Gastrocnemius medialis (tissue), 4 donors: ENCODE measurements at regions not wholly inside any gene's neighbourhood (a gene's known extent, or its start where the extent isn't known, plus 50 kb on each side); places are given as distances from the start of the nearest gene placed in this dataset.

Experiments used
- ATAC-seq, 2 donors: fragments of 150-250 bp; one replicate each; pipeline ENCODE4 v1.9.1; 2016
- DNase-seq, 2 donors: peaks; one replicate each; pipeline ENCODE4 v3.0.0-alpha.2; 2019
- H3K27ac ChIP-seq, 4 donors: fragments of 200-600 bp; sonication (generic); 1 replicate in 1 of 4; 2 replicates in 3 of 4; pipeline ENCODE4 v1.5.1; 2016 to 2018; ENCODE audit warnings: mild to moderate bottlenecking in 2 of 4, moderate library complexity in 1 of 4
- H3K27me3 ChIP-seq, 3 donors: fragments of 200-600 bp; sonication (generic) in 2 of 3; 1 replicate in 1 of 3; 2 replicates in 2 of 3; pipeline versions ENCODE4 v1.5.1 to v1.6.0; 2016 to 2019; ENCODE audit warnings: mild to moderate bottlenecking in 1 of 3, moderate library complexity in 1 of 3
- H3K36me3 ChIP-seq, 2 donors: fragments of 200-600 bp; sonication (generic) in 1 of 2; one replicate each; pipeline ENCODE4 v1.5.1; 2017 to 2018
- H3K4me1 ChIP-seq, 2 donors: fragments of 200-600 bp; sonication (generic) in 1 of 2; one replicate each; pipeline ENCODE4 v1.5.1; 2016 to 2017; ENCODE audit warnings: mild to moderate bottlenecking in 2 of 2
- H3K4me3 ChIP-seq, 4 donors: fragments of 200-600 bp; sonication (generic) in 3 of 4; 1 replicate in 1 of 4; 2 replicates in 3 of 4; pipeline ENCODE4 v1.5.1; 2016 to 2019; ENCODE audit warnings: mild to moderate bottlenecking in 2 of 4
- H3K9me3 ChIP-seq, 3 donors: fragments of 200-600 bp; sonication (generic) in 2 of 3; 1 replicate in 1 of 3; 2 replicates in 2 of 3; pipeline ENCODE4 v1.5.1; 2016 to 2019
- CTCF ChIP-seq, 5 experiments: fragments of 450-650 bp in 3 of 5; fragments of 200-600 bp in 2 of 5; sonication (generic) in 2 of 5; IDR thresholded peaks in 4 of 5; conservative IDR thresholded peaks in 1 of 5; 1 replicate in 4 of 5; 2 replicates in 1 of 5; pipeline ENCODE4 v1.5.1; 2016 to 2019; ENCODE audit warnings: antibody characterized with exemption in 5 of 5, mild to moderate bottlenecking in 3 of 5, moderate library complexity in 3 of 5
- POLR2A ChIP-seq, 2 donors: fragments of 450-650 bp; IDR thresholded peaks; one replicate each; pipeline ENCODE4 v1.6.1; 2017; ENCODE audit warnings: antibody characterized with exemption in 2 of 2, mild to moderate bottlenecking in 2 of 2, moderate library complexity in 2 of 2
- in situ Hi-C, 4 donors: fragments of 200-750 bp; cut with MboI; loops; one replicate each; pipeline versions ENCODE4 v1.15.0 to v1.8.0; 2017; ENCODE audit warnings: low sequenced_read_pairs in 4 of 4
- intact Hi-C: fragments of 100-400 bp; cut with DNase I; formaldehyde crosslinking; loops from one replicate; pipeline ENCODE4 v1.15.1; 2023; ENCODE audit warnings: low total_unique reads

GRCh38 chr10:131492211-131492857 lies 180.8 kb upstream of the TCERG1L start:
- no peaks in the 10 kb centered on the region for H3K9me3 ChIP-seq
- H3K27me3 ChIP-seq, result no peaks in the 10 kb centered on the region
- no peak for ATAC-seq
- no peaks in the 10 kb centered on the region for H3K4me1 ChIP-seq
- in situ Hi-C loops, result no loop called here
- intact Hi-C loops, result no loop called here
- TF ChIP-seq CTCF (IDR thresholded peaks at IDR 0.05 in 4 of 5, conservative IDR thresholded peaks at IDR 0.05 in 1 of 5) (no peak), POLR2A (IDR thresholded peaks at IDR 0.05) (no peak)
- DNase-seq, result no peak
- no peak overlapping the region for H3K27ac ChIP-seq
- H3K4me3 ChIP-seq, result no peak overlapping the region
- H3K36me3 ChIP-seq, result no peaks in the 10 kb centered on the region

- no peak for TF ChIP-seq POLR2A (IDR thresholded peaks at IDR 0.05)
- no peak for TF ChIP-seq CTCF (IDR thresholded peaks at IDR 0.05 in 4 of 5, conservative IDR thresholded peaks at IDR 0.05 in 1 of 5)
- Histone ChIP-seq H3K27me3 (no peaks in the 10 kb centered on the region), H3K36me3 (no peaks in the 10 kb centered on the region), H3K4me1 (no peaks in the 10 kb centered on the region), H3K9me3 (no peaks in the 10 kb centered on the region), H3K4me3 (no peak overlapping the region), H3K27ac (no peak overlapping the region)
- in situ Hi-C loops, result no loop called here
- ATAC-seq, result no peak
- intact Hi-C loops, result no loop called here
- DNase-seq, result no peak
Measured at GRCh38 chr10:131493432-131493831, 181.9 kb upstream of the TCERG1L start.

- intact Hi-C loops, result no loop called here
- no peaks in the 10 kb centered on the region for H3K36me3 ChIP-seq
- ATAC-seq (no peak), DNase-seq (no peak)
- H3K4me3 ChIP-seq, result no peak overlapping the region
- no peaks in the 10 kb centered on the region for H3K4me1 ChIP-seq
- in situ Hi-C loops, result no loop called here
- TF ChIP-seq CTCF (IDR thresholded peaks at IDR 0.05 in 4 of 5, conservative IDR thresholded peaks at IDR 0.05 in 1 of 5), result no peak
- no peak for TF ChIP-seq POLR2A (IDR thresholded peaks at IDR 0.05)
- no peaks in the 10 kb centered on the region for H3K27me3 ChIP-seq
- H3K9me3 ChIP-seq, result no peaks in the 10 kb centered on the region
- H3K27ac ChIP-seq, result no peak overlapping the region
Measured at GRCh38 chr10:131494451-131494850, 182.9 kb upstream of the TCERG1L start.

- intact Hi-C loops, result no loop called here
- H3K4me3 ChIP-seq, result no peak overlapping the region
- no peaks in the 10 kb centered on the region for H3K9me3 ChIP-seq
- TF ChIP-seq POLR2A (IDR thresholded peaks at IDR 0.05) (no peak), CTCF (IDR thresholded peaks at IDR 0.05 in 4 of 5, conservative IDR thresholded peaks at IDR 0.05 in 1 of 5) (no peak)
- no peak for ATAC-seq
- in situ Hi-C loops, result no loop called here
- H3K27me3 ChIP-seq, result no peaks in the 10 kb centered on the region
- H3K36me3 ChIP-seq, result no peaks in the 10 kb centered on the region
- DNase-seq, result no peak
- no peak overlapping the region for H3K27ac ChIP-seq
- H3K4me1 ChIP-seq, result no peaks in the 10 kb centered on the region
Measured at GRCh38 chr10:131495224-131495623, 183.7 kb upstream of the TCERG1L start.

- no peak for ATAC-seq
- in situ Hi-C loops, result no loop called here
Measured at GRCh38 chr10:131495892-131496291, 184.4 kb upstream of the TCERG1L start.

More at GRCh38 chr10:131495892-131496291, 184.4 kb upstream of the TCERG1L start:
- DNase-seq, result no peak
- Histone ChIP-seq H3K27me3 (no peaks in the 10 kb centered on the region), H3K4me3 (no peak overlapping the region), H3K36me3 (no peaks in the 10 kb centered on the region), H3K9me3 (no peaks in the 10 kb centered on the region), H3K27ac (no peak overlapping the region), H3K4me1 (no peaks in the 10 kb centered on the region)
- no peak for TF ChIP-seq POLR2A (IDR thresholded peaks at IDR 0.05)
- no peak for TF ChIP-seq CTCF (IDR thresholded peaks at IDR 0.05 in 4 of 5, conservative IDR thresholded peaks at IDR 0.05 in 1 of 5)
- intact Hi-C loops, result no loop called here
